ENCODE measurements at regions not wholly inside any gene's neighbourhood (a gene's known extent, or its start where the extent isn't known, plus 50 kb on each side); places are given as distances from the start of the nearest gene placed in this dataset.
"Not testable (repeated sequence)": the region's sequence is repeated elsewhere in the genome, so short reads cannot be mapped to it uniquely, and the experiment has no call there.

- H3K27me3 ChIP-seq (ENCODE audit: control insufficient read depth in 4 of 4, insufficient read depth in 4 of 4, low read length in 3 of 4); H3K36me3 ChIP-seq (ENCODE audit: control insufficient read depth in 4 of 4, insufficient read depth in 3 of 4, low read depth in 1 of 4, low read length in 3 of 4); H3K4me3 ChIP-seq (ENCODE audit: low read depth in 1 of 3, low read length in 3 of 3); H3K9me3 ChIP-seq (ENCODE audit: control insufficient read depth in 4 of 4, low read length in 3 of 4); DNase-seq (ENCODE audit: low spot score); H3K9ac ChIP-seq (ENCODE audit: low read depth in 1 of 2, low read length in 2 of 2); H3K4me1 ChIP-seq (ENCODE audit: control insufficient read depth in 4 of 4, insufficient read depth in 4 of 4, low read length in 3 of 4): not testable (repeated sequence)
- TF ChIP-seq RXRA (IDR thresholded peaks at IDR 0.05) (peak; percentile 42 to 64), FOXA2 (IDR thresholded peaks at IDR 0.05) (peak; percentile 10), HNF4A (conservative IDR thresholded peaks at IDR 0.05) (peak; percentile 46 to 53), RAD21 (IDR thresholded peaks at IDR 0.05) (peak in 1 of 2 donors; percentile 33), SP1 (IDR thresholded peaks at IDR 0.05) (peak; percentile 58)
- WGBS: 13% methylated on average over 1 of the region's 2 CpGs
- H3K27ac ChIP-seq (ENCODE audit: low read depth in 1 of 2, low read length in 2 of 2): peak overlapping the region; percentile 28 to 66
These were observed 90.0 kb upstream of the PLGLB2 start for GRCh38 chr2:87657915-87658314.

- not testable (repeated sequence) for H3K9ac ChIP-seq (ENCODE audit: low read depth in 1 of 2, low read length in 2 of 2); H3K9me3 ChIP-seq (ENCODE audit: control insufficient read depth in 4 of 4, low read length in 3 of 4); H3K4me1 ChIP-seq (ENCODE audit: control insufficient read depth in 4 of 4, insufficient read depth in 4 of 4, low read length in 3 of 4); H3K27me3 ChIP-seq (ENCODE audit: control insufficient read depth in 4 of 4, insufficient read depth in 4 of 4, low read length in 3 of 4); DNase-seq (ENCODE audit: low spot score); H3K36me3 ChIP-seq (ENCODE audit: control insufficient read depth in 4 of 4, insufficient read depth in 3 of 4, low read depth in 1 of 4, low read length in 3 of 4); H3K4me3 ChIP-seq (ENCODE audit: low read depth in 1 of 3, low read length in 3 of 3)
- 54% methylated on average over 3 of the region's 7 CpGs for WGBS
- peak overlapping the region in 1 of 2 donors; percentile 50 for H3K27ac ChIP-seq (ENCODE audit: low read depth in 1 of 2, low read length in 2 of 2)
These were observed 89.5 kb upstream of the PLGLB2 start for GRCh38 chr2:87658357-87658756.

GRCh38 chr2:87658976-87659375 lies 88.9 kb upstream of the PLGLB2 start:
- WGBS: 38% methylated on average over 5 of the region's 6 CpGs
- H3K9ac ChIP-seq (ENCODE audit: low read depth in 1 of 2, low read length in 2 of 2); H3K4me1 ChIP-seq (ENCODE audit: control insufficient read depth in 4 of 4, insufficient read depth in 4 of 4, low read length in 3 of 4); H3K4me3 ChIP-seq (ENCODE audit: low read depth in 1 of 3, low read length in 3 of 3); DNase-seq (ENCODE audit: low spot score); H3K9me3 ChIP-seq (ENCODE audit: control insufficient read depth in 4 of 4, low read length in 3 of 4); H3K27me3 ChIP-seq (ENCODE audit: control insufficient read depth in 4 of 4, insufficient read depth in 4 of 4, low read length in 3 of 4); H3K36me3 ChIP-seq (ENCODE audit: control insufficient read depth in 4 of 4, insufficient read depth in 3 of 4, low read depth in 1 of 4, low read length in 3 of 4): not testable (repeated sequence)
- peak overlapping the region in 1 of 2 donors; percentile 12 for H3K27ac ChIP-seq (ENCODE audit: low read depth in 1 of 2, low read length in 2 of 2)
- TF ChIP-seq RAD21 (IDR thresholded peaks at IDR 0.05): peak in 1 of 2 donors; percentile 19

- not testable (repeated sequence) for H3K27ac ChIP-seq (ENCODE audit: low read depth in 1 of 2, low read length in 2 of 2); H3K9me3 ChIP-seq (ENCODE audit: control insufficient read depth in 4 of 4, low read length in 3 of 4); H3K36me3 ChIP-seq (ENCODE audit: control insufficient read depth in 4 of 4, insufficient read depth in 3 of 4, low read depth in 1 of 4, low read length in 3 of 4); H3K4me3 ChIP-seq (ENCODE audit: low read depth in 1 of 3, low read length in 3 of 3); H3K27me3 ChIP-seq (ENCODE audit: control insufficient read depth in 4 of 4, insufficient read depth in 4 of 4, low read length in 3 of 4); H3K4me1 ChIP-seq (ENCODE audit: control insufficient read depth in 4 of 4, insufficient read depth in 4 of 4, low read length in 3 of 4); DNase-seq (ENCODE audit: low spot score); H3K9ac ChIP-seq (ENCODE audit: low read depth in 1 of 2, low read length in 2 of 2)
- WGBS: 97% methylated on average over 9 of the region's 10 CpGs
These were observed 87.7 kb upstream of the PLGLB2 start for GRCh38 chr2:87660164-87660563.

DNA sequence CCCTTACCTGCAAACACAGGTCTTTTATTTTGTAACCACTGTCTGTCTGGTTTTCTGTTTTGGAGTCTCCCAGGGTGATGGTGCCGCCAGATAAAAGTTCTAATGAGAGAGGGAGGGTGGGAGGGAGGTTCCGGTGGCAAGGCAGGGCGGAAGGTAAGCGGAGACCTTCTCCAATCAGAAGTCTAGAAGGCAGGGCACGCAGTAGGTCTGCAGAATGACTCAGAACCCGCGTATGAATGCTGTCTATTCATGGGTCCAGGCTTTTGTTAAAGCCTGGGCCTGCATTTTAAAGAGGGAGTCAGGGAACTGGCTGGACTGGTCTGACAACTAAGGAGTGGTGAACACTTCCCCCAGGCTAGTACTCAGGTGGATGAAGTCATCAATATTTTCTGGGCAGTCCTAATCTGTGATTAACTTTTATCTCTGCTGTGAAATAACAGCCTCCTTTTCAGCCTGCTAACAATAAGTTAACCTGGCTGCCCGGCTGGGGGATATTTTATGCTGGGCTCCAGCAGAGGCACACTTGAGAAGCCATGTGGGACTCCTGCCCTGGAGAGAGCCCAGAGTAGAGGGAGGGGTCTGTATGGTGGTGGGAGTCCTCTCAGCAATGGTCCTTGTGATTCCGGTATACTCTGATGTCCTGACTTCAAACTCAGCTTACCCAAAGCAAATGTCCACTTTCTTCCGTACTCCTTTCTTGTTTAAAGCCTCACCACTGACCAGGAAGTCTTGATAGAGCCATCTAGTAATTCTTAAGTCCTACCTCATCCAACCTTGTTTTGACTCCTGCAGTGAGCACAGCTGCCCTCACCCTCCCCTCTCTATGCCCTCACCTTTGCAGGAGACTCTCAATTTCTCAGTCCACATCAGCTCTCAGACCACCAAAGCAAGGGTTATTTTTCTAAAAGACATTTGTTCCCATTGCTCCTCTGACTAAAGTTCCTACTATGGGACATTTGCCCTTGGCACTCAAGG lies 85.3 kb upstream of the PLGLB2 start:
- 81% methylated on average over 9 of the region's 10 CpGs for WGBS
- DNase-seq (ENCODE audit: low spot score): not testable (repeated sequence)

GRCh38 chr2:87663347-87663746 lies 84.5 kb upstream of the PLGLB2 start:
- not testable (repeated sequence) for H3K9me3 ChIP-seq (ENCODE audit: control insufficient read depth in 4 of 4, low read length in 3 of 4); H3K4me3 ChIP-seq (ENCODE audit: low read depth in 1 of 3, low read length in 3 of 3); H3K9ac ChIP-seq (ENCODE audit: low read depth in 1 of 2, low read length in 2 of 2); H3K4me1 ChIP-seq (ENCODE audit: control insufficient read depth in 4 of 4, insufficient read depth in 4 of 4, low read length in 3 of 4); H3K27ac ChIP-seq (ENCODE audit: low read depth in 1 of 2, low read length in 2 of 2); H3K27me3 ChIP-seq (ENCODE audit: control insufficient read depth in 4 of 4, insufficient read depth in 4 of 4, low read length in 3 of 4); H3K36me3 ChIP-seq (ENCODE audit: control insufficient read depth in 4 of 4, insufficient read depth in 3 of 4, low read depth in 1 of 4, low read length in 3 of 4); DNase-seq (ENCODE audit: low spot score)

More for the DNA sequence above, 85.3 kb upstream of the PLGLB2 start:
- H3K4me3 ChIP-seq (ENCODE audit: low read depth in 1 of 3, low read length in 3 of 3); H3K4me1 ChIP-seq (ENCODE audit: control insufficient read depth in 4 of 4, insufficient read depth in 4 of 4, low read length in 3 of 4); H3K9ac ChIP-seq (ENCODE audit: low read depth in 1 of 2, low read length in 2 of 2); H3K9me3 ChIP-seq (ENCODE audit: control insufficient read depth in 4 of 4, low read length in 3 of 4); H3K36me3 ChIP-seq (ENCODE audit: control insufficient read depth in 4 of 4, insufficient read depth in 3 of 4, low read depth in 1 of 4, low read length in 3 of 4); H3K27me3 ChIP-seq (ENCODE audit: control insufficient read depth in 4 of 4, insufficient read depth in 4 of 4, low read length in 3 of 4); H3K27ac ChIP-seq (ENCODE audit: low read depth in 1 of 2, low read length in 2 of 2): not testable (repeated sequence)

DNA sequence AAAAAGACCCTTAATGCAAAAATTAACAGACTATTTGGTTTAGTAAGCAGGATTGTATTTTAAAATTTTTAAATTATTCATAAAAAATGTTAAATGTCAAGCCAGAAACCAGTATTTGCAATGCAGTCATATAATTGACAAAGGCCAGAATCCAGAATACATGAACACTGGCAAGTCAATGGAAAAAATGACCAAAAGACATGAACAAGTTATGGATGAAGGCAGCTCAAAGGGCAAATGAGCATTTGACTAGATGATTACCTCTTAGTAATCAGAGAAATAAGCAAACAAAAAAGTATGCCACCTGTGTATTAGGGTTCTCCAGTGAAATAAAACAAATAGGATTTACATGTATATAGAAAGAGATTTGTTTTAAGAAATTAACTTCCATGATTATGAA lies 80.9 kb upstream of the PLGLB2 start:
- not testable (repeated sequence) for H3K9me3 ChIP-seq (ENCODE audit: control insufficient read depth in 4 of 4, low read length in 3 of 4); H3K4me3 ChIP-seq (ENCODE audit: low read depth in 1 of 3, low read length in 3 of 3); DNase-seq (ENCODE audit: low spot score); H3K9ac ChIP-seq (ENCODE audit: low read depth in 1 of 2, low read length in 2 of 2); H3K27me3 ChIP-seq (ENCODE audit: control insufficient read depth in 4 of 4, insufficient read depth in 4 of 4, low read length in 3 of 4); H3K36me3 ChIP-seq (ENCODE audit: control insufficient read depth in 4 of 4, insufficient read depth in 3 of 4, low read depth in 1 of 4, low read length in 3 of 4); H3K27ac ChIP-seq (ENCODE audit: low read depth in 1 of 2, low read length in 2 of 2); H3K4me1 ChIP-seq (ENCODE audit: control insufficient read depth in 4 of 4, insufficient read depth in 4 of 4, low read length in 3 of 4)

DNA sequence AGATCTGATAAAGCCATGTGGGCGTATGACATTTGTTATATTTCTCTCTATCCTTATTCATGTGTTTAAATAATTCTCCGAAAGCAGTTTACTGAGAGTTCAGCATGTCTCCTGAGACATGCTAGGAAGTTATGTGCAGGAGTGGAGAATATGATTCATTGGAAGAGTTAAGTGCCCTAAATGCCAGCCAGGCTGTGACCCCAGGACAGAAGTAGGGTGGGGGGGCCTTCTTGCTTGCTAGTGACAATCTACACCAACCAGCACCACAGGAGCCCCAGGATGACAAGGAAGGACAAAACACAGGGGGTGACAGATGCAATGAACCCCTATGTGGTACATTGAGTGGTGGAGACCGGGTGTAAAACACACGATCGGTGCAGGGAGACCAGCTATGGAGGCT lies 79.5 kb upstream of the PLGLB2 start:
- not testable (repeated sequence) for H3K27me3 ChIP-seq (ENCODE audit: control insufficient read depth in 4 of 4, insufficient read depth in 4 of 4, low read length in 3 of 4); DNase-seq (ENCODE audit: low spot score); H3K4me1 ChIP-seq (ENCODE audit: control insufficient read depth in 4 of 4, insufficient read depth in 4 of 4, low read length in 3 of 4); H3K27ac ChIP-seq (ENCODE audit: low read depth in 1 of 2, low read length in 2 of 2); H3K9ac ChIP-seq (ENCODE audit: low read depth in 1 of 2, low read length in 2 of 2); H3K9me3 ChIP-seq (ENCODE audit: control insufficient read depth in 4 of 4, low read length in 3 of 4); H3K36me3 ChIP-seq (ENCODE audit: control insufficient read depth in 4 of 4, insufficient read depth in 3 of 4, low read depth in 1 of 4, low read length in 3 of 4); H3K4me3 ChIP-seq (ENCODE audit: low read depth in 1 of 3, low read length in 3 of 3)
- no CpG with 5 or more reads among the region's 5 CpGs for WGBS
